Retinal pigment epithelial cell (primary cell): ENCODE measurements at regions not wholly inside any gene's neighbourhood (a gene's known extent, or its start where the extent isn't known, plus 50 kb on each side); places are given as distances from the start of the nearest gene placed in this dataset.

ENCODE experiments used
- DNase-seq: peaks from one replicate; pipeline ENCODE4 v3.0.0-alpha.2; 2010; ENCODE audit warnings: low read depth
- H3K4me3 ChIP-seq: 2 replicates; pipeline ENCODE4 v1.5.1; 2011; ENCODE audit warnings: mild to moderate bottlenecking, low read length, control low read depth, moderate library complexity
- TF ChIP-seq, protein P1 (sequence below): conservative IDR thresholded peaks from 2 replicates; pipeline ENCODE4 v1.5.1; 2011; ENCODE audit warnings: low read depth, low read length, control low read depth, inconsistent platforms

DNA sequence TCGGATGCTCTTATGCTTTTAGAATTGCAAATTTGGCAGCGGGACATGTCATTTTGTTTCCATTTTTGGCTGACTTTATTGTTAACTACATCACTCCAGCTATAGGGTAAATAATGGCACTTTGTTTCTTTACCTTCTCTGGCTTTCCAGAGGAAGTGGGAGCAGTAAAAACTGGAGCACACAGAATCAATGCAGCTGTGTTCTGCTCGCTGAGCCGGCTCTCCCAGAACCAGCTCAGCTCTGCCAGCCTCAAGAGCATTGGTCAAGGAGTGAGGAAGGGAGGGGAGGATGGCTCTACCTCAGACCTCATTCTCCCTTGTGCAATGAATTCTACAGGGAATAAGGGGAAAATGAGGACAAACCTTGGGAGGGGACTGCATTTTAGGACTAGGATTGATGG lies 50.5 kb upstream of the SPATA13 start:
- TF ChIP-seq, protein P1, sequence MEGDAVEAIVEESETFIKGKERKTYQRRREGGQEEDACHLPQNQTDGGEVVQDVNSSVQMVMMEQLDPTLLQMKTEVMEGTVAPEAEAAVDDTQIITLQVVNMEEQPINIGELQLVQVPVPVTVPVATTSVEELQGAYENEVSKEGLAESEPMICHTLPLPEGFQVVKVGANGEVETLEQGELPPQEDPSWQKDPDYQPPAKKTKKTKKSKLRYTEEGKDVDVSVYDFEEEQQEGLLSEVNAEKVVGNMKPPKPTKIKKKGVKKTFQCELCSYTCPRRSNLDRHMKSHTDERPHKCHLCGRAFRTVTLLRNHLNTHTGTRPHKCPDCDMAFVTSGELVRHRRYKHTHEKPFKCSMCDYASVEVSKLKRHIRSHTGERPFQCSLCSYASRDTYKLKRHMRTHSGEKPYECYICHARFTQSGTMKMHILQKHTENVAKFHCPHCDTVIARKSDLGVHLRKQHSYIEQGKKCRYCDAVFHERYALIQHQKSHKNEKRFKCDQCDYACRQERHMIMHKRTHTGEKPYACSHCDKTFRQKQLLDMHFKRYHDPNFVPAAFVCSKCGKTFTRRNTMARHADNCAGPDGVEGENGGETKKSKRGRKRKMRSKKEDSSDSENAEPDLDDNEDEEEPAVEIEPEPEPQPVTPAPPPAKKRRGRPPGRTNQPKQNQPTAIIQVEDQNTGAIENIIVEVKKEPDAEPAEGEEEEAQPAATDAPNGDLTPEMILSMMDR, result no peak
- H3K4me3 ChIP-seq, result no peak overlapping the region
- no peak for DNase-seq
